BLaER1 treated with 17β-estradiol and CSF1 and Interleukin-3, amounts not matched to agents 10 nM and 100 nM (cell line): ENCODE measurements at regions not wholly inside any gene's neighbourhood (a gene's known extent, or its start where the extent isn't known, plus 50 kb on each side); places are given as distances from the start of the nearest gene placed in this dataset.

Experiments
- H3K27ac ChIP-seq, 11 experiments: shearing (Covaris generic); formaldehyde crosslinking; 2 replicates each; pipeline ENCODE4 v1.8.1; 2022
- H3K27me3 ChIP-seq, 11 experiments: shearing (Covaris generic); formaldehyde crosslinking; 2 replicates each; pipeline ENCODE4 v1.8.1; 2022
- H3K36me3 ChIP-seq, 11 experiments: shearing (Covaris generic); formaldehyde crosslinking; 2 replicates each; pipeline ENCODE4 v1.8.1; 2022
- H3K4me1 ChIP-seq, 10 experiments: shearing (Covaris generic); formaldehyde crosslinking; 2 replicates each; pipeline ENCODE4 v1.8.1; 2022
- H3K4me2 ChIP-seq, 11 experiments: shearing (Covaris generic); formaldehyde crosslinking; 2 replicates each; pipeline ENCODE4 v1.8.1; 2022
- H3K4me3 ChIP-seq, 10 experiments: shearing (Covaris generic); formaldehyde crosslinking; 2 replicates each; pipeline ENCODE4 v1.8.1; 2022
- H3K9ac ChIP-seq, 11 experiments: shearing (Covaris generic); formaldehyde crosslinking; 2 replicates each; pipeline ENCODE4 v1.8.1; 2022
- H3K9me3 ChIP-seq, 11 experiments: shearing (Covaris generic); formaldehyde crosslinking; replicated peaks in 1 of 11; 2 replicates each; pipeline ENCODE4 v1.8.1; 2022
- H4K20me1 ChIP-seq, 11 experiments: shearing (Covaris generic); formaldehyde crosslinking; 2 replicates each; pipeline ENCODE4 v1.8.1; 2022
- Cebpa-rat ChIP-seq, 11 experiments: shearing (Covaris generic); IDR thresholded peaks; 2 replicates each; pipeline ENCODE4 v1.8.1; 2022

GRCh38 chr18:61735564-61736102 lies 157.2 kb downstream of the RNF152 start:
- Histone ChIP-seq H3K9me3 (peaks cover 0 to 62% (median 55%) of the 10 kb centered on the region in 11 experiments; a peak in 20 of 22 replicates), H3K27me3 (peaks cover 0 to 14% (median 0%) of the 10 kb centered on the region in 11 experiments; a peak in 5 of 22 replicates), H3K27ac (no peak overlapping the region), H3K36me3 (0 out of 22 replicates have a peak, but pooled peaks cover 0 to 5% (median 0%) of the 10 kb centered on the region in 11 experiments), H3K4me1 (peaks cover 17 to 41% (median 27%) of the 10 kb centered on the region in 10 experiments), H4K20me1 (no peaks in the 10 kb centered on the region), H3K4me2 (no peak overlapping the region), H3K9ac (no peak overlapping the region), H3K4me3 (no peak overlapping the region)
- TF ChIP-seq Cebpa-rat (IDR thresholded peaks at IDR 0.05): no peak

- H3K4me2 ChIP-seq: 0 out of 22 replicates have a peak overlapping the region, but pooled peaks of 1 of the 11 experiments have one; percentile 53
- H3K4me3 ChIP-seq: no peak overlapping the region
- H3K9me3 ChIP-seq: peaks cover 0 to 59% (median 46%) of the 10 kb centered on the region in 11 experiments; a peak in 20 of 22 replicates
- H3K27ac ChIP-seq: no peak overlapping the region
- no peaks in the 10 kb centered on the region for H4K20me1 ChIP-seq
- peaks cover 17 to 40% (median 27%) of the 10 kb centered on the region in 10 experiments for H3K4me1 ChIP-seq
- no peak for TF ChIP-seq Cebpa-rat (IDR thresholded peaks at IDR 0.05)
- H3K36me3 ChIP-seq: no peaks in the 10 kb centered on the region
- H3K9ac ChIP-seq: no peak overlapping the region
- H3K27me3 ChIP-seq: peaks cover 0 to 14% (median 0%) of the 10 kb centered on the region in 11 experiments; a peak in 5 of 22 replicates
These were observed 158.4 kb downstream of the RNF152 start for GRCh38 chr18:61734396-61734795.

DNA sequence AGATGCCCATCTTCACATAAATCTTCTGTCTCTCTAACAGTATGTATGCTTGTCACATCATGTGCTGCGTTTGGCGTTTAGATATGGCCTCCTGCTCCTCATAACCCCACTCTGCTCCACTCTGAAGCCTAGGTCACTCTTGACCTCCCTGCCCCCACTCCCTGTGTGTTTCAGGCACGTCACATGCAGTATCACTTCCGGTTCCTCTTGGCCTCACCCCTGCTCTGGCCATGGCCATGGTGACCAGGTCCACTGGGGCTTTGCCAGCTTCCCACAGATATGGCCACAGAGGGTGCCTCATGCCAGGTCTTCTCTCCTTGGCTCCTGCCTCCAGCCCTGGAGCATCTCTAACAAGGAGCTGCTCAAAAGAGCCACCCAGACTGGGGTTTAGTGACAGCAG lies 160.0 kb downstream of the RNF152 start:
- Histone ChIP-seq H3K27ac (no peak overlapping the region), H3K27me3 (peaks cover 0 to 14% (median 0%) of the 10 kb centered on the region in 11 experiments; a peak in 5 of 22 replicates), H3K9me3 (peaks cover 0 to 50% (median 37%) of the 10 kb centered on the region in 11 experiments; a peak in 19 of 22 replicates), H3K4me1 (peaks cover 5 to 25% (median 15%) of the 10 kb centered on the region in 10 experiments), H3K9ac (no peak overlapping the region), H3K4me2 (peak overlapping the region in 6 of 11 experiments; percentile 18 to 72 (median 51); a peak in 10 of 22 replicates), H4K20me1 (no peaks in the 10 kb centered on the region), H3K36me3 (no peaks in the 10 kb centered on the region), H3K4me3 (no peak overlapping the region)
- TF ChIP-seq Cebpa-rat (IDR thresholded peaks at IDR 0.05): no peak

- H3K27ac ChIP-seq: no peak overlapping the region
- no peaks in the 10 kb centered on the region for H4K20me1 ChIP-seq
- H3K4me1 ChIP-seq: peaks cover 0 to 19% (median 12%) of the 10 kb centered on the region in 10 experiments; a peak in 10 of 20 replicates
- H3K9me3 ChIP-seq: peaks cover 2 to 41% (median 30%) of the 10 kb centered on the region in 11 experiments; a peak in 21 of 22 replicates
- H3K36me3 ChIP-seq: no peaks in the 10 kb centered on the region
- H3K9ac ChIP-seq: no peak overlapping the region
- TF ChIP-seq Cebpa-rat (IDR thresholded peaks at IDR 0.05): no peak
- no peak overlapping the region for H3K4me3 ChIP-seq
- no peak overlapping the region for H3K4me2 ChIP-seq
- H3K27me3 ChIP-seq: peaks cover 0 to 7% (median 0%) of the 10 kb centered on the region in 11 experiments; a peak in 4 of 22 replicates
These were observed 161.0 kb downstream of the RNF152 start for GRCh38 chr18:61731693-61732376.

DNA sequence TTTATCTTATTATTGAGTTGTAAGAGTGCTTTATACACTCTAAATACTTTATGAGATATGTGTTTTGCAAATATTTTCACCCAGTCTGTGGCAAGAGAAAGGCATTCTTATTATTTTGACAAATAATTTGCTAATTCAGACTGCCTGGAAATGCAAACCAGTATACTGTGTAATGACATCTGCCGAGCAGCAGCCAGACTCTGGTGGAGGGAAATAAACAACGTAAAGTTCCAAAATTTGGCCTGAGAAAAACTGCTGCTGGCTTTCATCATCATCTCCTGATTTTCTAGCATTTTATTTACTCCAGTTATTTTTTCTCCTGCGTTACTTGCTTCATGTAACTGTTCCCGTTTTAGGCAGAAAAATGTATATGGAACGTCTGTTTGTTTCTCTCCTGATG lies 161.6 kb downstream of the RNF152 start:
- Histone ChIP-seq H3K9ac (no peak overlapping the region), H3K27me3 (peaks cover 0 to 4% (median 0%) of the 10 kb centered on the region in 11 experiments; a peak in 2 of 22 replicates), H3K4me2 (no peak overlapping the region), H3K9me3 (peaks cover 8 to 41% (median 29%) of the 10 kb centered on the region in 11 experiments), H3K4me3 (no peak overlapping the region), H3K27ac (no peak overlapping the region), H3K36me3 (no peaks in the 10 kb centered on the region), H3K4me1 (peaks cover 0 to 19% (median 10%) of the 10 kb centered on the region in 10 experiments; a peak in 10 of 20 replicates), H4K20me1 (no peaks in the 10 kb centered on the region)
- TF ChIP-seq Cebpa-rat (IDR thresholded peaks at IDR 0.05): no peak

DNA sequence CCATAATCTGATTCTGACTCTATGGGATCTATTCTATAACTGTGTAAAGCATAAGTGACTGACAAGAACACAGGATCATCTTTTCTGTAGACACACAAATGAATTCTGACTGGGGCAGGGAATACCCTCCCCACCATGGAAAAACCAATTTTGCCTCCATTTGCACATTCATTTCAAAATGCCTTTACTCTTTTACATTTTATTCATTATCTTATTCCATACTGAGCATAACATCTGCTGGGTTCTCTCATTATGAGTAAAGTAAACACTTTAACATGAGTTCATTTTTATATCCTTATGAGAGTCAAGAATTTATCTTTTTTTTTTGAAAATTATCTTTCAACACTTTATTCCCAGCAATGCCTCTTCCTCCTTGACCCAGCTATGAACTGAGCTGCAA lies 163.5 kb downstream of the RNF152 start:
- H3K4me3 ChIP-seq: no peak overlapping the region
- H3K27me3 ChIP-seq: no peaks in the 10 kb centered on the region
- no peak for TF ChIP-seq Cebpa-rat (IDR thresholded peaks at IDR 0.05)
- H3K27ac ChIP-seq: no peak overlapping the region
- no peak overlapping the region for H3K9ac ChIP-seq
- peaks cover 0 to 19% (median 10%) of the 10 kb centered on the region in 10 experiments; a peak in 10 of 20 replicates for H3K4me1 ChIP-seq
- no peaks in the 10 kb centered on the region for H3K36me3 ChIP-seq
- no peaks in the 10 kb centered on the region for H4K20me1 ChIP-seq
- H3K4me2 ChIP-seq: no peak overlapping the region
- peaks cover 14 to 35% (median 24%) of the 10 kb centered on the region in 11 experiments for H3K9me3 ChIP-seq

DNA sequence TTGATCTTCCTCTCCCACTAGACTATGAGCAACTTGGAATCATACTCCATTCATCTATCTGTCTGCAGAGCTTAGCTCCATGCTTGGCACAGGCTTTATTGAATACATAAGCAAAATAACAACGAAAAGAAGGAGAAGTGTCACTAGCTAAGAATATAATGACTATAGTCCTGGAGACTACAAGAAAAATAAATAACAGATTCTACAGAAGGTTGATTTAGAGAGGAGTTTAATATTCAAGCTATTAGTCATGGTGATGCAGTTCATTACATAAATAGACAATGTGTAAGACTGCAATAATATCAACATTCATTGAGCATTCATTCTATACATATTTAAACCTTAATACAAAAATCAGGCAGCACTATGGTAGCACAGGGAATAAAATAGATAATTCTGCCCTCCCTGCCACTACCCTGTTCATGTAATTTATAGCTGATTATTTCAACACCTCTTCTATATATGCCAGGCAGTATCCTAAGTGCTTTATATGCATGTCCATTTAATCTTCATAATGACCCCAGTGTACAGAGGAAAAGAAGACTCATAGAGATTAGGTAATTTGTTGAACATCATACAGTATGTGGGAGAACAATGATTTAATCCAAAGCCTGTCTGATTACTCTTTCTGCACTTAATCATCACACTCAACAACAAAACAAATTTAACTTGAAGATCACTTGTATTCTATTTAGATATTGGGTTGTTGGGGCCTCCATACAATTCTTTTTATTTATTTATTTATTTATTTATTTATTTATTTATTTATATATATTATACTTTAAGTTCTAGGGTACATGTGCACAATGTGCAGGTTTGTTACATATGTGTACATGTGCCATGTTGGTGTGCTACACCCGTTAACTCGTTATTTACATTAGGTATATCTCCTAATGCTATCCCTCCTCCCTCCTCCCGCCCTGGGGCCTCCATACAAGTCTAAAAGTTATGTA lies 165.3 kb downstream of the RNF152 start:
- Histone ChIP-seq H4K20me1 (no peaks in the 10 kb centered on the region), H3K4me1 (peaks cover 0 to 2% (median 0%) of the 10 kb centered on the region in 10 experiments; a peak in 6 of 20 replicates), H3K9me3 (peaks cover 14 to 33% (median 24%) of the 10 kb centered on the region in 11 experiments), H3K27me3 (no peaks in the 10 kb centered on the region), H3K4me2 (no peak overlapping the region), H3K9ac (no peak overlapping the region), H3K36me3 (no peaks in the 10 kb centered on the region), H3K27ac (no peak overlapping the region), H3K4me3 (no peak overlapping the region)
- TF ChIP-seq Cebpa-rat (IDR thresholded peaks at IDR 0.05): no peak

- no peak overlapping the region for H3K4me2 ChIP-seq
- no peak overlapping the region for H3K9ac ChIP-seq
- H3K9me3 ChIP-seq: peaks cover 14 to 24% (median 19%) of the 10 kb centered on the region in 11 experiments
- no peak overlapping the region for H3K27ac ChIP-seq
- no peak overlapping the region for H3K4me3 ChIP-seq
- H3K36me3 ChIP-seq: no peaks in the 10 kb centered on the region
- TF ChIP-seq Cebpa-rat (IDR thresholded peaks at IDR 0.05): no peak
- H3K27me3 ChIP-seq: no peaks in the 10 kb centered on the region
- no peaks in the 10 kb centered on the region for H3K4me1 ChIP-seq
- H4K20me1 ChIP-seq: no peaks in the 10 kb centered on the region
These were observed 168.3 kb downstream of the RNF152 start for GRCh38 chr18:61724532-61724931.
